HCT116 (cell line): ENCODE measurements at regions not wholly inside any gene's neighbourhood (a gene's known extent, or its start where the extent isn't known, plus 50 kb on each side); places are given as distances from the start of the nearest gene placed in this dataset.

Experiments
- ATAC-seq: fragments of 200-7000 bp; cut with Tn5 transposase; 2 replicates; pipeline ENCODE4 v1.9.1; 2020; ENCODE audit warnings: mild to moderate bottlenecking, moderate library complexity
- BruUV-seq: library from RNA; stranded (reverse); fragments of 400-500 nt; replicated peaks from 2 replicates; lab custom pipeline; 2021; lab: Mats Ljungman, UMichigan
- CTCF ChIA-PET: fragments of 300-600 bp; sonication (Branson Sonifier 250); formaldehyde crosslinking; loops from one replicate; lab custom pipeline; 2021; ENCODE audit warnings: antibody characterized with exemption; lab: Charles Lee
- POLR2A ChIA-PET: fragments of 300-600, 350-600 bp; sonication (Branson Sonifier 250); formaldehyde crosslinking; loops from one replicate; lab custom pipeline; 2021; ENCODE audit warnings: antibody characterized with exemption; lab: Charles Lee
- RAD21 ChIA-PET, 2 experiments: fragments of 300-600 bp; sonication (Branson Sonifier 250); formaldehyde crosslinking; loops; one replicate each; lab custom pipeline; 2023; ENCODE audit warnings: low total read pairs in 2 of 2; ENCODE audit not compliant: uncharacterized antibody in 2 of 2, unreplicated experiment in 2 of 2, low non-redundant PET in 1 of 2; lab: Charles Lee
- DNase-seq: peaks from one replicate; pipeline ENCODE4 v3.0.0-alpha.2; 2010; ENCODE audit warnings: low read depth, low spot score
- H2AFZ ChIP-seq: fragments of 200-600 bp; shearing (Covaris generic), sonication (generic); 2 replicates; pipeline ENCODE4 v1.6.1; 2017; ENCODE audit warnings: low read depth, mixed run types, mixed read lengths, antibody characterized with exemption, low read length; ENCODE audit not compliant: poor library complexity, severe bottlenecking
- H3K27ac ChIP-seq: 2 replicates; pipeline ENCODE4 v1.5.1; 2012; ENCODE audit warnings: low read depth, low read length
- H3K27me3 ChIP-seq: fragments of 200-600 bp; sonication (generic); 2 replicates; pipeline ENCODE4 v1.6.1; 2016; ENCODE audit warnings: mixed run types, low read length, mixed read lengths; ENCODE audit not compliant: insufficient read depth
- H3K36me3 ChIP-seq, 2 experiments: fragments of 200-500 bp in 1 of 2; fragments of 200-600 bp in 1 of 2; sonication (Bioruptor generic) in 1 of 2; sonication (generic) in 1 of 2; 2 replicates each; pipeline versions ENCODE4 v1.5.1 to v1.6.1; 2014 to 2016; ENCODE audit warnings: low read length in 2 of 2, inconsistent platforms in 1 of 2, mixed read lengths in 1 of 2, mixed run types in 1 of 2; ENCODE audit not compliant: insufficient read depth in 2 of 2, control insufficient read depth in 1 of 2
- H3K4me1 ChIP-seq, 2 experiments: fragments of 200-600 bp in 1 of 2; sonication (generic) in 1 of 2; 2 replicates each; pipeline versions ENCODE4 v1.5.1 to v1.6.1; 2012 to 2017; ENCODE audit warnings: low read length in 2 of 2, inconsistent platforms in 1 of 2, mild to moderate bottlenecking in 1 of 2, mixed read lengths in 1 of 2, mixed run types in 1 of 2, moderate library complexity in 1 of 2; ENCODE audit not compliant: insufficient read depth in 2 of 2, control insufficient read depth in 1 of 2
- H3K4me2 ChIP-seq: fragments of 200-600 bp; sonication (generic); 2 replicates; pipeline ENCODE4 v1.6.1; 2017; ENCODE audit warnings: mixed run types, low read length, mixed read lengths
- H3K4me3 ChIP-seq, 2 experiments: fragments of 200-600 bp in 1 of 2; sonication (generic) in 1 of 2; replicated peaks in 1 of 2; 2 replicates each; pipeline ENCODE4 v1.5.1; 2011 to 2016; ENCODE audit warnings: low read length in 2 of 2, control low read depth in 1 of 2, low read depth in 1 of 2, mild to moderate bottlenecking in 1 of 2, mixed read lengths in 1 of 2, mixed run types in 1 of 2
- H3K79me2 ChIP-seq: fragments of 200-600 bp; sonication (generic); 2 replicates; pipeline ENCODE4 v1.6.1; 2017; ENCODE audit warnings: mild to moderate bottlenecking, mixed run types, low read length, moderate library complexity, mixed read lengths; ENCODE audit not compliant: insufficient read depth
- H3K9ac ChIP-seq: fragments of 200-600 bp; sonication (generic); 2 replicates; pipeline ENCODE4 v1.6.1; 2016; ENCODE audit warnings: low read length, mixed read lengths
- H3K9me2 ChIP-seq: fragments of 200-600 bp; sonication (generic), shearing (Covaris generic); 2 replicates; pipeline ENCODE4 v1.6.1; 2017; ENCODE audit warnings: mixed run types, mild to moderate bottlenecking, moderate library complexity; ENCODE audit not compliant: insufficient read depth
- H3K9me3 ChIP-seq, 2 experiments: fragments of 200-500 bp in 1 of 2; fragments of 200-600 bp in 1 of 2; sonication (Bioruptor generic) in 1 of 2; sonication (generic) in 1 of 2; 2 replicates each; pipeline ENCODE4 v1.6.1; 2014 to 2017; ENCODE audit warnings: low read length in 2 of 2, mixed read lengths in 2 of 2, inconsistent platforms in 1 of 2, low read depth in 1 of 2, mild to moderate bottlenecking in 1 of 2, mixed run types in 1 of 2, moderate library complexity in 1 of 2; ENCODE audit not compliant: control insufficient read depth in 1 of 2, insufficient read depth in 1 of 2
- H4K20me1 ChIP-seq: fragments of 200-600 bp; sonication (generic), shearing (Covaris generic); 2 replicates; pipeline ENCODE4 v1.6.1; 2017; ENCODE audit warnings: mixed run types, mild to moderate bottlenecking, moderate library complexity; ENCODE audit not compliant: insufficient read depth
- ELF1 ChIP-seq: IDR thresholded peaks from 2 replicates; pipeline ENCODE4 v1.6.1; 2012; ENCODE audit warnings: low read depth, borderline replicate concordance
- EZH2 ChIP-seq: fragments of 200-600 bp; sonication (generic); IDR thresholded peaks from 2 replicates; pipeline ENCODE4 v1.6.1; 2017; ENCODE audit warnings: antibody characterized with exemption, mixed run types
- FOSL1 ChIP-seq: IDR thresholded peaks from 2 replicates; pipeline ENCODE4 v1.6.1; 2012; ENCODE audit warnings: low read depth
- REST ChIP-seq: IDR thresholded peaks from 2 replicates; pipeline ENCODE4 v1.6.1; 2012; ENCODE audit warnings: low read depth
- SIN3A ChIP-seq: IDR thresholded peaks from 2 replicates; pipeline ENCODE4 v1.6.1; 2012; ENCODE audit warnings: low read depth
- ZFX ChIP-seq: fragments of 450-650 bp; IDR thresholded peaks from 2 replicates; pipeline ENCODE4 v1.6.1; 2017
- intact Hi-C: fragments of 100-400 bp; cut with micrococcal nuclease; formaldehyde crosslinking; loops from 2 replicates; pipeline ENCODE4 v1.10.0; 2022
- TF ChIP-seq, protein P1 (sequence below): IDR thresholded peaks from 2 replicates; pipeline ENCODE4 v1.6.1; 2012

- POLR2A ChIA-PET, result no interaction called here
Observed at GRCh38 chr4:123312116-123312515, 84.5 kb upstream of the SPRY1 start.

More at GRCh38 chr4:123312116-123312515, 84.5 kb upstream of the SPRY1 start:
- Histone ChIP-seq H3K9ac (no peak overlapping the region), H3K4me1 (0 out of 4 replicates have a peak, but pooled peaks cover 0 to 4% of the 10 kb centered on the region in 2 experiments), H3K9me2 (no peaks in the 10 kb centered on the region), H3K27ac (no peak overlapping the region), H3K4me3 (no peak overlapping the region), H3K4me2 (no peak overlapping the region), H3K79me2 (no peaks in the 10 kb centered on the region), H2AFZ (no peak overlapping the region), H3K9me3 (no peaks in the 10 kb centered on the region), H3K27me3 (no peaks in the 10 kb centered on the region), H4K20me1 (no peaks in the 10 kb centered on the region), H3K36me3 (no peaks in the 10 kb centered on the region)
- BruUV-seq, result no TSS peak
- ATAC-seq, result no peak
- intact Hi-C loops, result no loop called here
- RAD21 ChIA-PET, result no interaction called here
- TF ChIP-seq SIN3A, result no peak
- no peak for TF ChIP-seq FOSL1
- no peak for TF ChIP-seq REST
- no peak for TF ChIP-seq EZH2
- no peak for TF ChIP-seq ELF1
- TF ChIP-seq ZFX, result no peak
- TF ChIP-seq, protein P1, sequence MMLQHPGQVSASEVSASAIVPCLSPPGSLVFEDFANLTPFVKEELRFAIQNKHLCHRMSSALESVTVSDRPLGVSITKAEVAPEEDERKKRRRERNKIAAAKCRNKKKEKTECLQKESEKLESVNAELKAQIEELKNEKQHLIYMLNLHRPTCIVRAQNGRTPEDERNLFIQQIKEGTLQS, result no peak
- CTCF ChIA-PET, result no interaction called here
- DNase-seq, result no peak
